ENCODE measurements at regions not wholly inside any gene's neighbourhood (a gene's known extent, or its start where the extent isn't known, plus 50 kb on each side); places are given as distances from the start of the nearest gene placed in this dataset.
"Not testable (repeated sequence)": the region's sequence is repeated elsewhere in the genome, so short reads cannot be mapped to it uniquely, and the experiment has no call there.

- no peaks in the 10 kb centered on the region for H3K36me3 Mint-ChIP-seq (ENCODE audit: low read depth)
- no peaks in the 10 kb centered on the region for H3K4me1 Mint-ChIP-seq
- H3K9me3 ChIP-seq (ENCODE audit: control insufficient read depth, low read length, poor library complexity, severe bottlenecking) = no peaks in the 10 kb centered on the region
- no peaks in the 10 kb centered on the region for H3K27me3 Mint-ChIP-seq
- ATAC-seq = no peak
- H3K27ac Mint-ChIP-seq = no peak overlapping the region
- H3K4me3 Mint-ChIP-seq = no peak overlapping the region
- DNase-seq = no peak
Measured at GRCh38 chr12:23253191-23253590, 628.2 kb downstream of the ETNK1 start.

GRCh38 chr12:23253910-23254309, 628.9 kb downstream of the ETNK1 start:
- not testable (repeated sequence) for H3K36me3 Mint-ChIP-seq (ENCODE audit: low read depth); H3K27me3 Mint-ChIP-seq; H3K27ac Mint-ChIP-seq; H3K4me1 Mint-ChIP-seq; H3K4me3 Mint-ChIP-seq; H3K9me3 ChIP-seq (ENCODE audit: control insufficient read depth, low read length, poor library complexity, severe bottlenecking); DNase-seq; ATAC-seq

- no peaks in the 10 kb centered on the region for H3K36me3 Mint-ChIP-seq (ENCODE audit: low read depth)
- H3K9me3 ChIP-seq (ENCODE audit: control insufficient read depth, low read length, poor library complexity, severe bottlenecking) = no peaks in the 10 kb centered on the region
- H3K27me3 Mint-ChIP-seq = no peaks in the 10 kb centered on the region
- H3K27ac Mint-ChIP-seq = no peak overlapping the region
- DNase-seq (no peak), ATAC-seq (no peak)
- H3K4me1 Mint-ChIP-seq = no peaks in the 10 kb centered on the region
- H3K4me3 Mint-ChIP-seq = no peak overlapping the region
Measured at GRCh38 chr12:23259558-23259957, 634.6 kb downstream of the ETNK1 start.

- Mint-ChIP-seq H3K4me3 (no peak overlapping the region), H3K27ac (no peak overlapping the region), H3K4me1 (no peaks in the 10 kb centered on the region), H3K27me3 (no peaks in the 10 kb centered on the region), H3K36me3 (ENCODE audit: low read depth) (no peaks in the 10 kb centered on the region)
- no peak for DNase-seq
- ATAC-seq = no peak
- no peaks in the 10 kb centered on the region for H3K9me3 ChIP-seq (ENCODE audit: control insufficient read depth, low read length, poor library complexity, severe bottlenecking)
Measured at GRCh38 chr12:23262670-23263069, 637.7 kb downstream of the ETNK1 start.

GRCh38 chr12:23277831-23278230, 652.9 kb downstream of the ETNK1 start:
- ATAC-seq (no peak), DNase-seq (no peak)
- Mint-ChIP-seq H3K4me3 (no peak overlapping the region), H3K4me1 (no peaks in the 10 kb centered on the region), H3K27ac (no peak overlapping the region), H3K27me3 (no peaks in the 10 kb centered on the region), H3K36me3 (ENCODE audit: low read depth) (no peaks in the 10 kb centered on the region)
- H3K9me3 ChIP-seq (ENCODE audit: control insufficient read depth, low read length, poor library complexity, severe bottlenecking) = no peaks in the 10 kb centered on the region

GRCh38 chr12:23281295-23281694, 656.3 kb downstream of the ETNK1 start:
- Mint-ChIP-seq H3K4me1 (no peaks in the 10 kb centered on the region), H3K27ac (no peak overlapping the region), H3K36me3 (ENCODE audit: low read depth) (no peaks in the 10 kb centered on the region), H3K4me3 (no peak overlapping the region), H3K27me3 (no peaks in the 10 kb centered on the region)
- no peaks in the 10 kb centered on the region for H3K9me3 ChIP-seq (ENCODE audit: control insufficient read depth, low read length, poor library complexity, severe bottlenecking)
- no peak for ATAC-seq
- no peak for DNase-seq

GRCh38 chr12:23282701-23283100, 657.7 kb downstream of the ETNK1 start:
- H3K4me3 Mint-ChIP-seq = no peak overlapping the region
- no peaks in the 10 kb centered on the region for H3K9me3 ChIP-seq (ENCODE audit: control insufficient read depth, low read length, poor library complexity, severe bottlenecking)
- H3K27me3 Mint-ChIP-seq = no peaks in the 10 kb centered on the region
- no peaks in the 10 kb centered on the region for H3K36me3 Mint-ChIP-seq (ENCODE audit: low read depth)
- H3K4me1 Mint-ChIP-seq = no peaks in the 10 kb centered on the region
- no peak overlapping the region for H3K27ac Mint-ChIP-seq
- DNase-seq (no peak), ATAC-seq (no peak)

- not testable (repeated sequence) for DNase-seq; H3K9me3 ChIP-seq (ENCODE audit: control insufficient read depth, low read length, poor library complexity, severe bottlenecking); H3K4me3 Mint-ChIP-seq; H3K27ac Mint-ChIP-seq; ATAC-seq; H3K4me1 Mint-ChIP-seq; H3K36me3 Mint-ChIP-seq (ENCODE audit: low read depth); H3K27me3 Mint-ChIP-seq
Measured at GRCh38 chr12:23285764-23286530, 661.0 kb downstream of the ETNK1 start.

GRCh38 chr12:23290627-23291330, 658.7 kb downstream of the SOX5 start:
- H3K9me3 ChIP-seq (ENCODE audit: control insufficient read depth, low read length, poor library complexity, severe bottlenecking) = peaks cover 2% of the 10 kb centered on the region
- Mint-ChIP-seq H3K36me3 (ENCODE audit: low read depth) (no peaks in the 10 kb centered on the region), H3K4me1 (no peaks in the 10 kb centered on the region), H3K4me3 (no peak overlapping the region), H3K27ac (no peak overlapping the region), H3K27me3 (no peaks in the 10 kb centered on the region)
- ATAC-seq = no peak
- no peak for DNase-seq

GRCh38 chr12:23303220-23303619, 646.2 kb downstream of the SOX5 start:
- DNase-seq = no peak
- H3K36me3 Mint-ChIP-seq (ENCODE audit: low read depth) = no peaks in the 10 kb centered on the region
- no peak overlapping the region for H3K4me3 Mint-ChIP-seq
- no peaks in the 10 kb centered on the region for H3K27me3 Mint-ChIP-seq
- H3K4me1 Mint-ChIP-seq = no peaks in the 10 kb centered on the region
- no peak for ATAC-seq
- H3K9me3 ChIP-seq (ENCODE audit: control insufficient read depth, low read length, poor library complexity, severe bottlenecking) = no peaks in the 10 kb centered on the region
- no peak overlapping the region for H3K27ac Mint-ChIP-seq

GRCh38 chr12:23303821-23304220, 645.6 kb downstream of the SOX5 start:
- Mint-ChIP-seq H3K4me3 (no peak overlapping the region), H3K27me3 (no peaks in the 10 kb centered on the region), H3K4me1 (no peaks in the 10 kb centered on the region), H3K36me3 (ENCODE audit: low read depth) (no peaks in the 10 kb centered on the region), H3K27ac (no peak overlapping the region)
- DNase-seq (no peak), ATAC-seq (no peak)
- no peaks in the 10 kb centered on the region for H3K9me3 ChIP-seq (ENCODE audit: control insufficient read depth, low read length, poor library complexity, severe bottlenecking)

GRCh38 chr12:23333938-23334337, 615.5 kb downstream of the SOX5 start:
- H3K36me3 Mint-ChIP-seq (ENCODE audit: low read depth) = no peaks in the 10 kb centered on the region
- no peak for ATAC-seq
- H3K27ac Mint-ChIP-seq = no peak overlapping the region
- no peak for DNase-seq
- no peak overlapping the region for H3K4me3 Mint-ChIP-seq
- no peaks in the 10 kb centered on the region for H3K27me3 Mint-ChIP-seq
- no peaks in the 10 kb centered on the region for H3K9me3 ChIP-seq (ENCODE audit: control insufficient read depth, low read length, poor library complexity, severe bottlenecking)
- no peaks in the 10 kb centered on the region for H3K4me1 Mint-ChIP-seq

GRCh38 chr12:23335593-23335992, 613.9 kb downstream of the SOX5 start:
- Mint-ChIP-seq H3K27ac (no peak overlapping the region), H3K36me3 (ENCODE audit: low read depth) (no peaks in the 10 kb centered on the region), H3K4me1 (no peaks in the 10 kb centered on the region), H3K27me3 (no peaks in the 10 kb centered on the region), H3K4me3 (no peak overlapping the region)
- DNase-seq (no peak), ATAC-seq (no peak)
- no peaks in the 10 kb centered on the region for H3K9me3 ChIP-seq (ENCODE audit: control insufficient read depth, low read length, poor library complexity, severe bottlenecking)

- Mint-ChIP-seq H3K27ac (no peak overlapping the region), H3K4me3 (no peak overlapping the region), H3K4me1 (no peaks in the 10 kb centered on the region), H3K36me3 (ENCODE audit: low read depth) (no peaks in the 10 kb centered on the region), H3K27me3 (no peaks in the 10 kb centered on the region)
- no peak for DNase-seq
- no peak for ATAC-seq
- H3K9me3 ChIP-seq (ENCODE audit: control insufficient read depth, low read length, poor library complexity, severe bottlenecking) = no peaks in the 10 kb centered on the region
Measured at GRCh38 chr12:23337213-23337612, 612.3 kb downstream of the SOX5 start.
